Neural cell (in vitro differentiated cells): ENCODE measurements at regions not wholly inside any gene's neighbourhood (a gene's known extent, or its start where the extent isn't known, plus 50 kb on each side); places are given as distances from the start of the nearest gene placed in this dataset.

Source experiments
- EP300 ChIP-seq: fragments of 450-650 bp; conservative IDR thresholded peaks from 2 replicates; pipeline ENCODE4 v1.6.1; 2014; ENCODE audit warnings: antibody characterized with exemption, mild to moderate bottlenecking, moderate library complexity; ENCODE audit not compliant: poor library complexity, severe bottlenecking
- TF ChIP-seq, protein P1 (sequence below): fragments of 450-650 bp; IDR thresholded peaks from 2 replicates; pipeline ENCODE4 v1.5.1; 2014; ENCODE audit warnings: antibody characterized with exemption, mild to moderate bottlenecking, moderate library complexity; ENCODE audit not compliant: poor library complexity, severe bottlenecking

- TF ChIP-seq, protein P1, sequence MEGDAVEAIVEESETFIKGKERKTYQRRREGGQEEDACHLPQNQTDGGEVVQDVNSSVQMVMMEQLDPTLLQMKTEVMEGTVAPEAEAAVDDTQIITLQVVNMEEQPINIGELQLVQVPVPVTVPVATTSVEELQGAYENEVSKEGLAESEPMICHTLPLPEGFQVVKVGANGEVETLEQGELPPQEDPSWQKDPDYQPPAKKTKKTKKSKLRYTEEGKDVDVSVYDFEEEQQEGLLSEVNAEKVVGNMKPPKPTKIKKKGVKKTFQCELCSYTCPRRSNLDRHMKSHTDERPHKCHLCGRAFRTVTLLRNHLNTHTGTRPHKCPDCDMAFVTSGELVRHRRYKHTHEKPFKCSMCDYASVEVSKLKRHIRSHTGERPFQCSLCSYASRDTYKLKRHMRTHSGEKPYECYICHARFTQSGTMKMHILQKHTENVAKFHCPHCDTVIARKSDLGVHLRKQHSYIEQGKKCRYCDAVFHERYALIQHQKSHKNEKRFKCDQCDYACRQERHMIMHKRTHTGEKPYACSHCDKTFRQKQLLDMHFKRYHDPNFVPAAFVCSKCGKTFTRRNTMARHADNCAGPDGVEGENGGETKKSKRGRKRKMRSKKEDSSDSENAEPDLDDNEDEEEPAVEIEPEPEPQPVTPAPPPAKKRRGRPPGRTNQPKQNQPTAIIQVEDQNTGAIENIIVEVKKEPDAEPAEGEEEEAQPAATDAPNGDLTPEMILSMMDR = no peak
- no peak for TF ChIP-seq EP300
Measured at GRCh38 chr13:86403181-86403580, 604.0 kb upstream of the SLITRK6 start.
